ENCODE measurements at regions not wholly inside any gene's neighbourhood (a gene's known extent, or its start where the extent isn't known, plus 50 kb on each side); places are given as distances from the start of the nearest gene placed in this dataset.

DNA sequence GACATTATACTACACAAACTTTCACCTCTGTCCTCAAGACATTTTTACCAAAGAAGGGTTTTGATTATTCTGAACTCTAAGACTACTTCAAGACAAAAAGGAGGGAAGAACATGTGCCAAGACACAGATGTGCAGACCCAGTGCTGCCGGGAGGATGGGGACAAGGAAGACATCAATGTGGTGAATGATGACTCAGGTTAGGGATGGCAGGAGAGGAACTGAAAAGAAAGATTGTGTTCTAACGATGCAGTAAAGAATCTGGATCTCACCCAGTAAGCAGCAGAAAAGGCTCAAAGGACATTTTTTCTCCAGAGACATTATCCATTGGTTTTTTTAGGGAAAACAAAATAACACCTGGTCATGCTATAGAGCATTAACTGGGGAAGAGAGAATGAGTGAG lies 449.9 kb upstream of the NR2F2 start:
- H3K27ac ChIP-seq: no peak overlapping the region
- no peak for TF ChIP-seq CTCF (IDR thresholded peaks at IDR 0.05)
- TF ChIP-seq ZFX (IDR thresholded peaks at IDR 0.05; ENCODE audit: borderline replicate concordance): no peak

DNA sequence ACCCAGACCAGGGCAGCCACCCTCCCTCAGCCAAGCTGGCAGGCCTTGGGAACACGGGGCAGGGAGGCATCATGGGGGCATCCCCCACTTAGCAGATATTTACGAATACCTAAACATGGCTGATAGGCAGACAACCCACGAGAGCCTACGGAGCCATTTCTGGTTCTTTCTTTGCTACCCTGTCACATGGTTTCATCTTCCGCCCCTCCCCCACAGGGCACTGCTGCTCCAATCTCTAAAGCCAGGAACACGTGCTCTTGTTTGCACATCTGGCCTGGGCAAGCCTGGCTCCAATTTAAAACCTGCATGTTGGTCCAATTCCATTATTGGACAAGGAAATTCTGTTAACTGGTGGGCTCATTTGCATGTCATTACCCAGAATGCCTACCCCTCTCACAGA lies 447.4 kb upstream of the NR2F2 start:
- H3K27ac ChIP-seq: no peak overlapping the region
- no peak for TF ChIP-seq ZFX (IDR thresholded peaks at IDR 0.05; ENCODE audit: borderline replicate concordance)
- TF ChIP-seq CTCF (IDR thresholded peaks at IDR 0.05): no peak

DNA sequence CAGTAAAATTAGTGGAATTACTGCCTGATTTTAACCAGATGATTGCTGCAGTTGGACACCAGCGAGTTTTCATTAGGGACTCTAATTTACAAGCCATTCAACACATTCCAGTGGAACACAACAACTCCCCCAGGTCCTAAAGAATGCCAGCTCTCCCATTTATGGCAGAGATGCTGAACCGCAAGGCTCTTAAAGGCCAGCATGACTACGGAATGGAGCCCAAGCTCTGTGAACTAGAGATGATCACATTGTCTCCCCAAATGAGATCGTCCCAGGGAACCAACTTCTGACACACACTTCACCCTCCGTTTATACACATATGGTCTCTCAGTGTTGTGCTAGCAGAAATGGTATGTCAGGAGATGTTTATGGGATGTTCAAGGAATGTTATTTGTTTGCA lies 446.2 kb upstream of the NR2F2 start:
- no peak for TF ChIP-seq ZFX (IDR thresholded peaks at IDR 0.05; ENCODE audit: borderline replicate concordance)
- TF ChIP-seq CTCF (IDR thresholded peaks at IDR 0.05): no peak
- H3K27ac ChIP-seq: no peak overlapping the region

GRCh38 chr15:95887666-95888390 lies 442.7 kb upstream of the NR2F2 start:
- no peak overlapping the region for H3K27ac ChIP-seq
- TF ChIP-seq CTCF (IDR thresholded peaks at IDR 0.05): no peak
- TF ChIP-seq ZFX (IDR thresholded peaks at IDR 0.05; ENCODE audit: borderline replicate concordance): no peak

GRCh38 chr15:95888762-95889161 lies 441.7 kb upstream of the NR2F2 start:
- H3K27ac ChIP-seq: no peak overlapping the region

DNA sequence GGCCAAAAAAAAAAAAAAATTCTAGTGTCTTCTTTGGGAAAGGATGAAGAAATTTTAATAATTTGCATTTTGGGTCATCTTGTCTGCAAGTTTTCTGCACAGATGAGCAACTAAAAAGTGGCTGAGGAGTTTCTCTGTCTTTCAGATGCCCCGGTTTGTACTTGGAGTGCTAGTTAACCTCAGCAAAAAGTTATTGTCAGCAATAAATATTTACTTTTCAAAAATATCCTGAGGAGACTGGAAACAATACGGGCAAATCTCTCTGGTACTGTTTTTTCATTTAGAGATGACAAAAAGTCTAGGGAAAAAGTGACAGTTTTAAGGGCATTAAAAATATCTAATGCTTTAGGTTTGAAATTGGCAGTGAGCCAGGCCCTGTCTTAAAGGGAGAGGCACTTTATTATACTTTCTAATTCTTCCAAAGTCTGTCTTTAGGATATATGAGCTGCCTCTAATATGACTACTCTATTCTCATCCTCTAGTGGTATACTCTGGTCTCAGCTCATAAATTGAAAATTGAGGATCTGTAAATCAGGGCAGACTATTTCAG lies 436.0 kb upstream of the NR2F2 start:
- TF ChIP-seq CTCF (IDR thresholded peaks at IDR 0.05) (no peak), ZFX (IDR thresholded peaks at IDR 0.05; ENCODE audit: borderline replicate concordance) (no peak)
- no peak overlapping the region for H3K27ac ChIP-seq

More at GRCh38 chr15:95888762-95889161, 441.7 kb upstream of the NR2F2 start:
- TF ChIP-seq ZFX (IDR thresholded peaks at IDR 0.05; ENCODE audit: borderline replicate concordance) (no peak), CTCF (IDR thresholded peaks at IDR 0.05) (no peak)

DNA sequence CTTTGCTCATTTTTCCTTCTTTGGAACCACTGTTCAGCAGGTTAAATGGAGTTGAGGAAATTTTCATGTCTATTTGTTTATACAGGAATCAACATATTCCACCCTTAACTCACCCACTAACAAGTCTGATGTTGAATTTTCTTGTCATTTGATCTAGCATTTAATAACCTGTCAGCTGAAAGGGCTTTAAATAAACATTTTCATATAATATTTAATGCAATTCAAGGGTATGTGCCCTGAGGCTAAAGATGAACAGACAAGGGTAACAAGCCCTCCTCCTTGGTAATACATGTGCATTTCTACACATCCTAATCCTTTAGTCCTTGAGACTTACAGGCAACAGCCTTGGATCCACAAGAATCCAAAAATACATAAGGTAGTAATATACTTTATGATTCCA lies 435.0 kb upstream of the NR2F2 start:
- no peak overlapping the region for H3K27ac ChIP-seq
- no peak for TF ChIP-seq ZFX (IDR thresholded peaks at IDR 0.05; ENCODE audit: borderline replicate concordance)
- TF ChIP-seq CTCF (IDR thresholded peaks at IDR 0.05): no peak

All from 22Rv1 (cell line).